ENCODE measurements at regions not wholly inside any gene's neighbourhood (a gene's known extent, or its start where the extent isn't known, plus 50 kb on each side); places are given as distances from the start of the nearest gene placed in this dataset.

DNA sequence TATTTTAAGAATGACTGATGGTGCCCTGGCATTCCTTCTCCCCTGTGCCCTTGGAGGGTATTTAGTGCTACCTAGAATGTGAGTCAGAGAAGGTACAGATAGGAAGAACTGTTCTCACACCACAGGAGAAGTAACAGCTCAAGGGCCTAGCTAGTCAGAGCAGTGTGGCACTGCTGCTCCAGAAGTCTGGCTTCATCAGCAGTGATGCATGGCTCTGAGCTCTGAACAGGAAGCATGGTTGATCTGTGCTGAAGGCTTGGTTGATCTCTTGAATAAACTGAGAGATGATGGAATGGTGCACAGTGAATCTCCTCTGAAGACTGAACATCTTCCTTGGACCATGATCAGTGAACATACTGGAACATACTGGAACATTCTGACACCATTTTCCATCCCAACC, 425.3 kb upstream of the SLC35B3 start:
- Histone ChIP-seq H3K4me1 (no peaks in the 10 kb centered on the region), H3K27me3 (no peaks in the 10 kb centered on the region), H3K36me3 (no peaks in the 10 kb centered on the region), H3K9me3 (no peaks in the 10 kb centered on the region), H3K4me3 (no peak overlapping the region), H3K27ac (no peak overlapping the region)
- TF ChIP-seq POLR2A (IDR thresholded peaks at IDR 0.05) (no peak), POLR2AphosphoS5 (IDR thresholded peaks at IDR 0.05; ENCODE audit: insufficient read depth in 1 of 2, low read depth in 1 of 2) (no peak)
- TF ChIP-seq, protein P1, sequence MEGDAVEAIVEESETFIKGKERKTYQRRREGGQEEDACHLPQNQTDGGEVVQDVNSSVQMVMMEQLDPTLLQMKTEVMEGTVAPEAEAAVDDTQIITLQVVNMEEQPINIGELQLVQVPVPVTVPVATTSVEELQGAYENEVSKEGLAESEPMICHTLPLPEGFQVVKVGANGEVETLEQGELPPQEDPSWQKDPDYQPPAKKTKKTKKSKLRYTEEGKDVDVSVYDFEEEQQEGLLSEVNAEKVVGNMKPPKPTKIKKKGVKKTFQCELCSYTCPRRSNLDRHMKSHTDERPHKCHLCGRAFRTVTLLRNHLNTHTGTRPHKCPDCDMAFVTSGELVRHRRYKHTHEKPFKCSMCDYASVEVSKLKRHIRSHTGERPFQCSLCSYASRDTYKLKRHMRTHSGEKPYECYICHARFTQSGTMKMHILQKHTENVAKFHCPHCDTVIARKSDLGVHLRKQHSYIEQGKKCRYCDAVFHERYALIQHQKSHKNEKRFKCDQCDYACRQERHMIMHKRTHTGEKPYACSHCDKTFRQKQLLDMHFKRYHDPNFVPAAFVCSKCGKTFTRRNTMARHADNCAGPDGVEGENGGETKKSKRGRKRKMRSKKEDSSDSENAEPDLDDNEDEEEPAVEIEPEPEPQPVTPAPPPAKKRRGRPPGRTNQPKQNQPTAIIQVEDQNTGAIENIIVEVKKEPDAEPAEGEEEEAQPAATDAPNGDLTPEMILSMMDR (IDR thresholded peaks at IDR 0.05): no peak
- DNase-seq (ENCODE audit: extremely low spot score in 2 of 2): no peak
- intact Hi-C loops (cut with DNase I): no loop called here

DNA sequence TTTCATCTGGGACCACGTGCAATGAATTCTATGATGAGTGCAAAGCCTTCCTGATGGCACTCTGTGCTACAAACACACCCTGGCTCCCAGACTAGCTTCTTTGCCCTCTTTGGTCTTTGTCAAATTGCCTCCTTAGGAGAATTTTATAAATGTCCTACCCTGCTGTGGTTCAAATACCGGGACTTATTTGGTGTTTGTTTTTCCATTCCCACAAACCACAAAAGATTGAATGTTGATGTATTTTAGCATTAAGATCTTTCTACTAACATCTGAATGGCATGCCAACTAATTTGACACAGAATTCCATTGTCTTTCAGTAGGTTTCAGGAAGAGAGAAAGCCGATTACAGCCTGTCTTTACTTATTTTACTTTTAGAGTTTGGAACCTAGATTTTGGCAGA, 424.2 kb upstream of the SLC35B3 start:
- Histone ChIP-seq H3K27me3 (no peaks in the 10 kb centered on the region), H3K9me3 (no peaks in the 10 kb centered on the region), H3K4me3 (no peak overlapping the region), H3K36me3 (no peaks in the 10 kb centered on the region), H3K27ac (no peak overlapping the region), H3K4me1 (no peaks in the 10 kb centered on the region)
- TF ChIP-seq, protein P1 (IDR thresholded peaks at IDR 0.05): no peak
- TF ChIP-seq POLR2AphosphoS5 (IDR thresholded peaks at IDR 0.05; ENCODE audit: insufficient read depth in 1 of 2, low read depth in 1 of 2) (no peak), POLR2A (IDR thresholded peaks at IDR 0.05) (no peak)
- no peak for DNase-seq (ENCODE audit: extremely low spot score in 2 of 2)
- intact Hi-C loops (cut with DNase I): no loop called here

DNA sequence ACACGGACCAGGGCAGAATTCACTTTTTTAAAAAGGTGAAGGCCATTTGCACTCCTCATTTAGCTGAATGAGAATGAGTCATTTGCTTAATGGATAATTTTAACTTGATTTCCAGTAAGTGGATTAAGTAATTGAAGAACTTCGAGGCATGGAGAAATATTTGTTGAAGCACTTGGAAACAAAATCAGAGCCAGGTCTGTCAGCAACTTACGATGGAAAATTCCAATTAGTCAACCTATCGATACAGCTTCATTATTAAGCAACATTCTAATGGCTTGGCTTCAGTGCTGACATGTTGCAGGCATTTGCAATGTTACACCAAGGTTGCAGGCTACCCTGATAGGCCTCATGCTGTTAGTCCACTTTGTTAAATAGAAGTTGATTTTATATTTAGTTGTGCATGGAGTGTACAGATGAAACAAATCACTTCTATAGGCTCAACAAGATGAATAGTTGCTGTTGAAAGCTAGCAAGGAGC, 423.5 kb upstream of the SLC35B3 start:
- Histone ChIP-seq H3K27ac (no peak overlapping the region), H3K4me1 (no peaks in the 10 kb centered on the region), H3K27me3 (no peaks in the 10 kb centered on the region), H3K9me3 (no peaks in the 10 kb centered on the region), H3K36me3 (no peaks in the 10 kb centered on the region), H3K4me3 (no peak overlapping the region)
- DNase-seq (ENCODE audit: extremely low spot score in 2 of 2): no peak
- TF ChIP-seq POLR2AphosphoS5 (IDR thresholded peaks at IDR 0.05; ENCODE audit: insufficient read depth in 1 of 2, low read depth in 1 of 2): no peak
- TF ChIP-seq, protein P1 (IDR thresholded peaks at IDR 0.05): no peak
- TF ChIP-seq POLR2A (IDR thresholded peaks at IDR 0.05): no peak
- intact Hi-C loops (cut with DNase I): no loop called here

DNA sequence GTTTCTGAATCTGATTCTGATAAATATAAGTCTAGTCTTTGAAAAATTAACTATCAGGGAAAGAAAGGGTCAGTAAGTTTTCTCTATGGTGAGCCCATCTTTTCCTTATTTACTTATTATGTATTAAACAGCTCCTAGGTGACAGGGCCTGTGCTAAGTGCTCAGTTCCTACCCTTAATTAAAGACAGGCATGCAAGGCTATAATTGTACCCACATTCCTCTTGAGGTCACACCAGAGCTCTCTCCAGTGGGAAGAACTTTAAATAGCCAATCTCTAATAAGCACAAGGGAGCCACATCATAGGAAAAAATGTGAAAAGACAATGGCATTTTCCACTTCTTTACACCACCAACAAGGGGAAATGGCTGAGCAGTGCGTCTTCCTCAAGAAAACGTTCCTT, 421.8 kb upstream of the SLC35B3 start:
- H3K27me3 ChIP-seq: no peaks in the 10 kb centered on the region
- no peak overlapping the region for H3K27ac ChIP-seq
- no peak overlapping the region for H3K4me3 ChIP-seq
- H3K36me3 ChIP-seq: no peaks in the 10 kb centered on the region
- H3K4me1 ChIP-seq: no peaks in the 10 kb centered on the region
- intact Hi-C loops (cut with DNase I): no loop called here
- DNase-seq (ENCODE audit: extremely low spot score in 2 of 2): no peak
- no peaks in the 10 kb centered on the region for H3K9me3 ChIP-seq
- no peak for TF ChIP-seq POLR2AphosphoS5 (IDR thresholded peaks at IDR 0.05; ENCODE audit: insufficient read depth in 1 of 2, low read depth in 1 of 2)
- TF ChIP-seq POLR2A (IDR thresholded peaks at IDR 0.05): no peak
- TF ChIP-seq, protein P1 (IDR thresholded peaks at IDR 0.05): no peak

DNA sequence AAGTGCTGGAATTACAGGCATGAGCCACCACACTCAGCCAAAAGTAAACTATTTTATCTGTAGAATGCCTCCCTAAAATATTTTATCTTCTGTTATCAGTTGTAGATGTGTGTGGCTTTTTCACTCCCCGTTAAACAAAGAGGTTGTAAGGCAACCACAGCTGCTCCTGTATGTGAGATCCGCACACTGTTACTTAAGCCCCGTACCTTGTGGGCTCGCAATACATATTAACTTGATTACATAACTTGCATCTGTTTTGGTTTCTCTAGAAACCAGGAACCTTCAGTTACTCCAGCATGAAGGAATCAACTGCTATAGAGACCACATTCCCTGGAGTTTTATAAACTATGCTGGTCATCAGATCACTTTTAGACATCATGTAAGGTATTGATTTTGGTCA, 420.1 kb upstream of the SLC35B3 start:
- Histone ChIP-seq H3K27me3 (no peaks in the 10 kb centered on the region), H3K9me3 (no peaks in the 10 kb centered on the region), H3K4me1 (no peaks in the 10 kb centered on the region), H3K36me3 (no peaks in the 10 kb centered on the region), H3K4me3 (no peak overlapping the region), H3K27ac (no peak overlapping the region)
- DNase-seq (ENCODE audit: extremely low spot score in 2 of 2): no peak
- TF ChIP-seq POLR2A (IDR thresholded peaks at IDR 0.05): no peak
- TF ChIP-seq, protein P1 (IDR thresholded peaks at IDR 0.05): no peak
- no peak for TF ChIP-seq POLR2AphosphoS5 (IDR thresholded peaks at IDR 0.05; ENCODE audit: insufficient read depth in 1 of 2, low read depth in 1 of 2)
- intact Hi-C loops (cut with DNase I): no loop called here

Measured in vagina (tissue), 2 donors.